Cardiac muscle cell (in vitro differentiated cells and primary cell): ENCODE measurements at regions not wholly inside any gene's neighbourhood (a gene's known extent, or its start where the extent isn't known, plus 50 kb on each side); places are given as distances from the start of the nearest gene placed in this dataset.

Experiments
- DNase-seq, 2 donors: peaks; one replicate each; pipeline versions ENCODE4 v3.0.0 to v3.0.0-alpha.2; 2010 to 2017; ENCODE audit warnings: low read depth in 1 of 2, low spot score in 1 of 2
- H3K27ac ChIP-seq: fragments of 200-600 bp; sonication (generic); 2 replicates; pipeline ENCODE4 v1.5.1; 2016
- H3K27me3 ChIP-seq: fragments of 200-600 bp; sonication (generic); 2 replicates; pipeline ENCODE4 v1.6.0; 2016; ENCODE audit warnings: control low read depth
- H3K36me3 ChIP-seq: fragments of 200-600 bp; sonication (generic); 2 replicates; pipeline ENCODE4 v1.5.1; 2016; ENCODE audit warnings: control low read depth
- H3K4me1 ChIP-seq: fragments of 200-600 bp; sonication (generic); 2 replicates; pipeline ENCODE4 v1.8.1; 2017; ENCODE audit warnings: low read depth, mild to moderate bottlenecking, mixed run types
- H3K4me3 ChIP-seq: fragments of 200-600 bp; sonication (generic); 2 replicates; pipeline ENCODE4 v1.5.1; 2016; ENCODE audit warnings: mild to moderate bottlenecking
- H3K9me3 ChIP-seq: fragments of 200-600 bp; sonication (generic); 2 replicates; pipeline ENCODE4 v1.5.1; 2017; ENCODE audit warnings: low read depth, mild to moderate bottlenecking, control low read depth
- TF ChIP-seq, protein P1 (sequence below): IDR thresholded peaks from 2 replicates; pipeline ENCODE4 v1.5.1; 2012; ENCODE audit warnings: low read depth, mild to moderate bottlenecking, low read length

DNA sequence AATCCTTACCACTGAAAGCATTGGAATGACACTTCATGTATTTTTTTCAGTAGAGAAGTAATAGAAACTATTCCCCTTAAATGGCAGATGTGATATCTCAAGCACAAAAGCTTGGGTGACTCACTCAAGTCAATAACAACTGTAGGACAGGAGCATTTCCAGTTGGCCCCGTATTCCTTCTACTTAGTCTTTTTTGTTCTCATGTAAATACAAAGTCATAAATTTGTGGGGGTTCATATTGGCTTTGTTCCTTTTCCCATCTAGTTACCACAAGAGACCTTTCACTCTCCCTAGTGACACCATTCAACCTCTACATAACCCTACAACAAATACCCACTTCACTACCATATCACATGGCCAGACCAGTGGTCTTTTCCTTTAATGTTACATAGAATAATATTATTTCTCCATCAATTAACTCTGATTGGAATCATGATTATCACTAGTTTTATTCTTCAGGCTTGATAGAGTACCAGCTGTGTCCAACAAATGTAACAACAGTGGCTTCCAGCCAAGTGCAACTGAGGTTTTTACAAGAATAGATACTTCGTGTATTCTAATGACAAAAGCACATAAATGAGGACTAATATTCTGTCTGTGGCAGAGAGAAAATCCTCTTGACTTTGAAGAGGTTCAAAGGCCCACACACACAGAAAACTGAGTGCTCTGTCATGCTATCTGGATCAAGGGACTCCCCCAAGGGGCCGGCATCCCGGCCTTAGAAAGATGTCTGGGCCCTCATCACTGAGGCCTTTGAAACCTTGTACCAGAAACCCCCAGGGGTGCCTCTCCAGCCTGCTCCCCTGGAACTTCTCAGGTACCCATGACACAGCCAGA lies 94.0 kb upstream of the THBS1 start:
- H3K4me3 ChIP-seq: no peak overlapping the region
- H3K27me3 ChIP-seq: no peaks in the 10 kb centered on the region
- no peak overlapping the region for H3K27ac ChIP-seq
- no peaks in the 10 kb centered on the region for H3K9me3 ChIP-seq
- peaks cover 16% of the 10 kb centered on the region for H3K4me1 ChIP-seq
- H3K36me3 ChIP-seq: no peaks in the 10 kb centered on the region
- DNase-seq: peak in 1 of 2 donors; percentile 46
- TF ChIP-seq, protein P1, sequence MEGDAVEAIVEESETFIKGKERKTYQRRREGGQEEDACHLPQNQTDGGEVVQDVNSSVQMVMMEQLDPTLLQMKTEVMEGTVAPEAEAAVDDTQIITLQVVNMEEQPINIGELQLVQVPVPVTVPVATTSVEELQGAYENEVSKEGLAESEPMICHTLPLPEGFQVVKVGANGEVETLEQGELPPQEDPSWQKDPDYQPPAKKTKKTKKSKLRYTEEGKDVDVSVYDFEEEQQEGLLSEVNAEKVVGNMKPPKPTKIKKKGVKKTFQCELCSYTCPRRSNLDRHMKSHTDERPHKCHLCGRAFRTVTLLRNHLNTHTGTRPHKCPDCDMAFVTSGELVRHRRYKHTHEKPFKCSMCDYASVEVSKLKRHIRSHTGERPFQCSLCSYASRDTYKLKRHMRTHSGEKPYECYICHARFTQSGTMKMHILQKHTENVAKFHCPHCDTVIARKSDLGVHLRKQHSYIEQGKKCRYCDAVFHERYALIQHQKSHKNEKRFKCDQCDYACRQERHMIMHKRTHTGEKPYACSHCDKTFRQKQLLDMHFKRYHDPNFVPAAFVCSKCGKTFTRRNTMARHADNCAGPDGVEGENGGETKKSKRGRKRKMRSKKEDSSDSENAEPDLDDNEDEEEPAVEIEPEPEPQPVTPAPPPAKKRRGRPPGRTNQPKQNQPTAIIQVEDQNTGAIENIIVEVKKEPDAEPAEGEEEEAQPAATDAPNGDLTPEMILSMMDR: no peak

DNA sequence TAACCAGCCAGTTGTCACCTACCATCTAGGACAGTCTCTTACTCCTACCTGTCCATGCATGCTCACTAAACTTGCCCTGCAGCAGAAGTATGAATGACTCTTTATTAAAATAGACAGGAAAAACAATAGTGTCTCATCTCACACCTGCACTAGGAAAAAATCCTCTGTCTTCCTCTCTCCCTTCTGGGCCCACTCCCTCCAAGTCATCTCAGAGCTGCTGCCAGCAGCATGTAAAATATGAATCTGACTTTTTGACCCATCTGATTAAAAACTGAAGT lies 93.5 kb upstream of the THBS1 start:
- H3K4me3 ChIP-seq: no peak overlapping the region
- no peak overlapping the region for H3K27ac ChIP-seq
- no peak for DNase-seq
- H3K9me3 ChIP-seq: no peaks in the 10 kb centered on the region
- TF ChIP-seq, protein P1: no peak
- H3K36me3 ChIP-seq: no peaks in the 10 kb centered on the region
- H3K27me3 ChIP-seq: no peaks in the 10 kb centered on the region
- H3K4me1 ChIP-seq: peaks cover 22% of the 10 kb centered on the region

DNA sequence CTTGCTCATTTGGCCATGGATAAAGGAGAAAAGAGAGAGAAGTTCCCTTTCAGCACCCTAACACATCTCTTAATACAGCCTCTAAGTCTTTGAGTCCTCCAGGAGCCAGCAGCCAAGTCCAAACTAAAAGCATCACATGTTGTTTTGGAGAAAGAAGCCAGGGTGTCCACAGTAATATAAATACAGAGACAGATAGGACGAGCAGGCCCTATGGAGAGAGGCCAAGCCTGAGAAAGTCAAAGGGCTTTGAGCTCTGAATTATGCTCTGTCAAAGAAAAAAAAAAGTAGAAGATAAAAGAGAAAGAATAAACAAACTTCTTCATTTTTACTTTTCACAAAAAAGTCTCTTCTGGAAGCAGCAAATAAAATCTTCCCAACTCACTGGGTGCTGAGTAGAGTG lies 92.4 kb upstream of the THBS1 start:
- TF ChIP-seq, protein P1: no peak
- H3K27me3 ChIP-seq: no peaks in the 10 kb centered on the region
- no peaks in the 10 kb centered on the region for H3K9me3 ChIP-seq
- H3K4me1 ChIP-seq: peaks cover 33% of the 10 kb centered on the region
- H3K36me3 ChIP-seq: no peaks in the 10 kb centered on the region
- H3K4me3 ChIP-seq: no peak overlapping the region
- peak in 1 of 2 donors; percentile 38 for DNase-seq
- H3K27ac ChIP-seq: no peak overlapping the region

DNA sequence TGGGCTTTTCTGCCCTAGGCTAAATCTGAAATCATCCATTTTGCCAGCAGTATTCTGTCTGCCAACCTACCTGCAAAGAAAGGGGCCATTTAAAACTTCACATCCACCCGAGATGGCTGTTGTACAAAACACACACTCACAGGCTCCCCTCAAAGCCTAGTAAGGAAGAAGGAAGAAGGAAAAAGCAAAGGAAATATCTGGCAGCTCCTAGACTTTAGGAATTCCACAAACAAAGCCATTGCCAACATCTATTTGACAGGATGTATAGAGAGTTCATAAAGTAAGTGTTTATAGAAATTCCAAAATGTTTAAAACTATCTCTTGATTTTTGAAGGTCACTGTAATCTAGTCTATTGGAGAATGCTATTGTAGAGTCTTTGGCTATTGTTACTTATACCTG lies 91.9 kb upstream of the THBS1 start:
- Histone ChIP-seq H3K27me3 (no peaks in the 10 kb centered on the region), H3K36me3 (no peaks in the 10 kb centered on the region), H3K9me3 (no peaks in the 10 kb centered on the region), H3K27ac (no peak overlapping the region), H3K4me1 (peaks cover 38% of the 10 kb centered on the region), H3K4me3 (no peak overlapping the region)
- TF ChIP-seq, protein P1: no peak
- DNase-seq: no peak

DNA sequence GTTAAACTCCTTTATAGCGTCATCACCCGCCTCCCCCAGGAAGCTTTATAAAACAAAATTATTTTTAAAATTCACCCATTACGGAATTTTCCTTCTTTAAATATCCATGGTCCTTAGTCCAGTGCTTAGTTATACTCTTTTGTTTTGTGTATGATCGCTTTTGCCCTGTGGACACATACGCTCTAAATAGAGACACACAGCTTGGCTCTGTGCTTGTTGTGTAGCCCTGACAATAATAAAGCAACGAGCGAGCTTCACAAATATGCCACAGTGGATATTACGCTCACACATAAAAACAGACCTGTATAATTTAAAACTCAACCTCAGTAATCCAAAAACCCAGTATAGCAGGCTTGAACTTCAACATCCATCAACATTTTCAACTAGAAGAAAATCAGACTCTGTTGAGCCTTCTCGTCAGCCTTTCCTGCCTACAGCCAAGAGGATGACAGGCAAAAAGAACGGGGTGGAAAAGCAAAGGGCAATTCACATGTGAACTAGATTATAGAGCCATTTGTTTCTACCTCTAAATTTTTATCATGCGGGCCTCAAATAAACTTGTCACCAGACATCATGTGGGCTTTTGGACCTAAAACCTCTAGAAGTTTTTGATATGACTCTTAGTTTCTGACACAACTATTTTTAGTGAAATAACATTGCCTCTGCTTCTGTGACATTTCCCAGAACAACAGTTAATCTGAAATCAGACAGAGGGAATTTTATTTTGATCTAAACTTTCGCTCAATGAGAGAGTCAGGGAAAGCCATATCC lies 89.6 kb upstream of the THBS1 start:
- Histone ChIP-seq H3K36me3 (no peaks in the 10 kb centered on the region), H3K4me1 (peaks cover 53% of the 10 kb centered on the region)
- TF ChIP-seq, protein P1: no peak

More for the DNA sequence above, 89.6 kb upstream of the THBS1 start:
- H3K27me3 ChIP-seq: no peaks in the 10 kb centered on the region
- no peak for DNase-seq
- H3K27ac ChIP-seq: peak overlapping the region; percentile 88
- no peaks in the 10 kb centered on the region for H3K9me3 ChIP-seq
- H3K4me3 ChIP-seq: no peak overlapping the region
